ENCODE measurements at regions not wholly inside any gene's neighbourhood (a gene's known extent, or its start where the extent isn't known, plus 50 kb on each side); places are given as distances from the start of the nearest gene placed in this dataset.
"Not testable (repeated sequence)": the region's sequence is repeated elsewhere in the genome, so short reads cannot be mapped to it uniquely, and the experiment has no call there.

GRCh38 chr1:101121975-101122374 lies 96.4 kb upstream of the DPH5 start:
- DNase-seq = no peak

GRCh38 chr1:101121504-101121903 lies 95.9 kb upstream of the DPH5 start:
- no peak for DNase-seq

- DNase-seq = no peak
Measured at GRCh38 chr1:101120868-101121267, 95.3 kb upstream of the DPH5 start.

- no peak for DNase-seq
Measured at GRCh38 chr1:101119289-101119688, 93.7 kb upstream of the DPH5 start.

DNA sequence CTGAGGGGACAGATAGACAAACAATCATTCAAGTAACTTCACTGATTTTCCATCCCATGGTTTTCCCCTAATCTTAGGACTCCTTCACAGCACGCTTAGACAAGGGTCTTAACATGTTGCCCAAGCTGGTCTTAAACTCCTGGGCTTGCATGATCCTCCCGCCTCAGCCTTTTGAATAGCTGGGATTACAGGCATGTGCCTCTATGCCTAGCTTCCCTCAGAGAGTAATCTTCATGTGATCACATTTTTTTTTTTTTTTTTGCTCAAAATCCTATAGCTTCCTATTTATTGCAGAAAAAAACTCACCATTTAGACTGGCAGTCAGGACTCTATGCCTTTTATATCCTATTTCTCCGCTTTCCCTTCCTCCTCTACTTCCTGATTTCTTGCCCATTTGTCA lies 90.4 kb upstream of the DPH5 start:
- DNase-seq = no peak

- no peak for DNase-seq
Measured at GRCh38 chr1:101115112-101115511, 89.5 kb upstream of the DPH5 start.

GRCh38 chr1:101114128-101114527 lies 88.5 kb upstream of the DPH5 start:
- DNase-seq = not testable (repeated sequence)

DNA sequence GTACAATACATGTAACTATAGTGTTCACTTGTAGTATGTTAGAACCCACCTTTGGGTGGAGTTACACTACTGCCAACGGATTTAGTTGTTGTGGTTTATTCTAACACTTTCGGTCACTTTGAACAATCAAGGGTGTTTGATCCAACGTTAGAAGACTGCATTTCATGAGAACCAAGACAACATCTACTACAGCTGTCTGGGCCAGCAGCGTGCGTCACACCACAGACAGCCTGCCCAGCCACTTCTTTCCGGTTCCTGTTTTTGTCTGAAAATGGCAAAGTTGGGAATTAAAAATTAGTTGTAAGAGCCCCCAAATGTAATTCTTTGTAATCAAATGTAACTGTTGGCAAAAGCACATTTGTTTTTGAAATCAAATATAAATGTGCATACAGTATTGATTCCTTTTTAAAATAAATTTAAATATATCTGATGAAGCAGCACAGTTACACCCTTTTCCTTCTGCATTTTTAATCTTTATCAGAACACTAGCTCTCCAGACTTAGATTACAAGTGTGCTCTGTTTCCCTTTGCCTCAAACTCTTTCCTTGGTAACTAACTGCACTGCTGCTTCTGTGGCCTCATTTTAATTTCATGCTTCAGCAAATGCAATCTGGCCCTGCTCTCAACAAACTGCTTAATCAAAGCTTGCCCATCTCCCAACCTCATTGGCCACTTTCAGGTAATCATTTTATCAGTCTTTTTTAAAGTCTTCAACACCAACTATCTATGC lies 86.6 kb upstream of the DPH5 start:
- DNase-seq = peak; percentile 58

GRCh38 chr1:101111461-101111860 lies 85.9 kb upstream of the DPH5 start:
- DNase-seq = no peak

- DNase-seq = no peak
Measured at GRCh38 chr1:101109791-101110190, 84.2 kb upstream of the DPH5 start.

GRCh38 chr1:101108111-101108500 lies 82.5 kb upstream of the DPH5 start:
- peak; percentile 53 for DNase-seq

- no peak for DNase-seq
Measured at GRCh38 chr1:101107496-101108110, 82.0 kb upstream of the DPH5 start.

DNA sequence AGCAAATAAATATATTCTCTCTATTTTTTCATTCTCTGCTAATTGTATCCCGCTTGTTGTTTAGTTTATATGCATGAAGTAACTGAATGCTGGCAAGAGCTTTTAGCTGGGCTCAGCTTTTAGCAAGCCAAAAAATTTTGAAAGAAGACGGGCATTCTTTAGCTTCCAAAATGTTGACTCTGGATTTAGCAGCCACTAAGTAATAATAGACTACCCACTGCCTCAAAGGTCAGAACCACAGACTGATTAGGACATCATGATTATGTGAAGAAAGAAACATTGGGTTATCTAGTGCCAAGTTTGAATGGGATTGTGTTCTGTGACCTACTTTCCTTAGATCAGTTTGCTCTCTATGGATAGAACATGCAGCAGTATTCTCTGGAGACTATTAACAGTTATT lies 80.3 kb upstream of the DPH5 start:
- no peak for DNase-seq

DNA sequence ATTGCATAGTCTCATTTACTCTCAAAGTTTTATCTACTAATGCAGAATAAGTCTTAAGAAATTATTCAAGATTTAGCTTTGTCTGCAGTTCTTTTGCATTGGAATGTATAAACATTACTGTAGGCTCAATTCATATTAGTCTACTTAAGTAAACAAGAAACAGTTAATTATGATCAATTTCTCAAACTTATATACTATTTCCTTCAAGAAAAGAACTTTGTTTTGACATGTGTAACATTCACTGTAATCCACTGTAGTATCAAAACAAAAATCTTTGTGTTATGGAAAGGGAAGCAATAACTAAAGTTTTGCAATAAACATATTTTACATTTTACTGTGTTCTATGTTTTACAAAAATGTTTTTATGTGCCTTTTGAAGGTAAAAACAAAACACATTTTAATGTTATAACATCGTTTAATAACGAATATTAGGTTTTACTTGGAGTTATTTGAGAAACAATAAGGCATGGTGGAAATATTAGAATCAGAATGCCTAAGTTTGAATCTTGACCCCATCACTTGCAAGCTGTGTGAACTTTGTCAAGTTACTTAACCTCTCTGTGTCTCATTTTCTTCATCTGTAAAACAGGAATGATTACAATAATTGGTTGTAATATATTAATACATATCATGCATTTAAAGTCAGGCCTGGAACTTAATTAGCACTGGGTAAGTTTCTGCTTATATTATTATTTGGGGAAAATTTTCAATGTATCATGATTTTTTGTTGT lies 77.0 kb upstream of the DPH5 start:
- DNase-seq = no peak

- no peak for DNase-seq
Measured at GRCh38 chr1:101101360-101101759, 75.8 kb upstream of the DPH5 start.

DNA sequence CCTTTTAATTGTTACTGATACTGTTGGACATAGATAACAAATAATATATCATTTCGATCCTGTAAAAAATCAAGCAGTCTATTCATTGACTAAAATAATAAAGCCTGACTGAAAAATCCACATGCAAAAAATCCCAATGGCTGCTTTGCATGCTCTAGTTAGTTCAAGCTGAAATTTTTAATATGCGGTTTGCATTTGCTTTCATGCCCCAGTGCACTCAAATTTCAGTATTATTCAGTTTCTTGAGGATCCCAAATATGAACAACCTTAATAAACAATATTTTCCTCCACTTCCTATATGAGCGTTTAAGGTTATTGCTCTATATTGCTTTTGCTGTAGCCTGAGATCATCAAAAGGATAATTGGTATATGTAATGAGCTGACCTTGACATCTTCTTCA lies 75.1 kb upstream of the DPH5 start:
- no peak for DNase-seq

DNA sequence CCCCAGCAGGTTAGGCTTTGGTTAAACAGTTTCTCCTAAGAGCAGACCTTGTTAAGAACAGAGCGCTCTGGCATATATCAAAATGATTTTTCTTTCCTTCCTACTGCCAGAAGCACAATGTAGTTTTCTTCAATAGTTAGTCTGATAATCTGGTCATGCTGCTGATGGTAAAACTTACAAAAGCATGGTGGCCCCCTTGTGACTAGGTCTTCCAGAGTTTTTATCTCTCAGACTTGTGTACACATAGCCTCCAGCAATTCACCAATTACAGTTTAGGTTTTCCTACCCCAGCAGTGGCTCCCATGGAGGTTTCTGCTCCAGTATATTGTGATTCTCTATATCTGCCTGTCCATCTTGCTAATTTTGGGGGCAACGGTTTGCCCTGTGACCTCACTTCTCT lies 73.3 kb upstream of the DPH5 start:
- DNase-seq = no peak

GRCh38 chr1:101098327-101098726 lies 72.7 kb upstream of the DPH5 start:
- DNase-seq = no peak

GRCh38 chr1:101089613-101090338 lies 64.2 kb upstream of the DPH5 start:
- DNase-seq = no peak

- no peak for DNase-seq
Measured at GRCh38 chr1:101088431-101088830, 62.8 kb upstream of the DPH5 start.

GRCh38 chr1:101086783-101087182 lies 61.2 kb upstream of the DPH5 start:
- DNase-seq = no peak

- peak; percentile 61 for DNase-seq
Measured at GRCh38 chr1:101081496-101082488, 56.2 kb upstream of the DPH5 start.

Data from activated CD8-positive, alpha-beta memory T cell treated with anti-CD3 and anti-CD28 coated beads, Interleukin-2, amount 50 U/mL, for 48 hours (primary cell).